Gastrocnemius medialis (tissue), 4 donors: ENCODE measurements at regions not wholly inside any gene's neighbourhood (a gene's known extent, or its start where the extent isn't known, plus 50 kb on each side); places are given as distances from the start of the nearest gene placed in this dataset.

Source experiments
- POLR2A ChIP-seq, 2 donors: fragments of 450-650 bp; IDR thresholded peaks; one replicate each; pipeline ENCODE4 v1.6.1; 2017; ENCODE audit warnings: antibody characterized with exemption in 2 of 2, mild to moderate bottlenecking in 2 of 2, moderate library complexity in 2 of 2
- TF ChIP-seq, protein P1 (sequence below), 5 experiments: fragments of 450-650 bp in 3 of 5; fragments of 200-600 bp in 2 of 5; sonication (generic) in 2 of 5; IDR thresholded peaks in 4 of 5; conservative IDR thresholded peaks in 1 of 5; 1 replicate in 4 of 5; 2 replicates in 1 of 5; pipeline ENCODE4 v1.5.1; 2016 to 2019; ENCODE audit warnings: antibody characterized with exemption in 5 of 5, mild to moderate bottlenecking in 3 of 5, moderate library complexity in 3 of 5

DNA sequence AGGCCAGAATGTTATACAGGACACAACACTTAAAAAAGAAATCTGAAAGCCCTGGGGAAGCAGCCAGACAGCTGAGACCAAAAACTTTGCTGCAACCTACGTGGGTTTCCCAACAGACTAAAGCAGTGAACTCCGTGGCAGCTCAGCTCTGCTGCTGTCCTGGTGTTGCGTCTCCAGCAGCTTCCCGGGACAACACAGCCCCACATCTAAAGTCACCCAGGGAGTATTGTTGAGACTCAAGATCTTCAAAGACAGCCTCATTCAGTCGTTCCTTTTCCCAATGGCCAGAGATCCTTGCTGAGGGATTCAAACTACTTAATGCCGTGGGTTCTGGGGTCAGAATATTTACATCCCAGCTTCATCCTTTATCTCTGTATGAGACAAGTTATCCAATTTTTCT, 125.8 kb downstream of the MED10 start:
- TF ChIP-seq, protein P1, sequence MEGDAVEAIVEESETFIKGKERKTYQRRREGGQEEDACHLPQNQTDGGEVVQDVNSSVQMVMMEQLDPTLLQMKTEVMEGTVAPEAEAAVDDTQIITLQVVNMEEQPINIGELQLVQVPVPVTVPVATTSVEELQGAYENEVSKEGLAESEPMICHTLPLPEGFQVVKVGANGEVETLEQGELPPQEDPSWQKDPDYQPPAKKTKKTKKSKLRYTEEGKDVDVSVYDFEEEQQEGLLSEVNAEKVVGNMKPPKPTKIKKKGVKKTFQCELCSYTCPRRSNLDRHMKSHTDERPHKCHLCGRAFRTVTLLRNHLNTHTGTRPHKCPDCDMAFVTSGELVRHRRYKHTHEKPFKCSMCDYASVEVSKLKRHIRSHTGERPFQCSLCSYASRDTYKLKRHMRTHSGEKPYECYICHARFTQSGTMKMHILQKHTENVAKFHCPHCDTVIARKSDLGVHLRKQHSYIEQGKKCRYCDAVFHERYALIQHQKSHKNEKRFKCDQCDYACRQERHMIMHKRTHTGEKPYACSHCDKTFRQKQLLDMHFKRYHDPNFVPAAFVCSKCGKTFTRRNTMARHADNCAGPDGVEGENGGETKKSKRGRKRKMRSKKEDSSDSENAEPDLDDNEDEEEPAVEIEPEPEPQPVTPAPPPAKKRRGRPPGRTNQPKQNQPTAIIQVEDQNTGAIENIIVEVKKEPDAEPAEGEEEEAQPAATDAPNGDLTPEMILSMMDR (IDR thresholded peaks at IDR 0.05 in 4 of 5, conservative IDR thresholded peaks at IDR 0.05 in 1 of 5) = no peak
- no peak for TF ChIP-seq POLR2A (IDR thresholded peaks at IDR 0.05)
